Raji (cell line): ENCODE measurements at regions not wholly inside any gene's neighbourhood (a gene's known extent, or its start where the extent isn't known, plus 50 kb on each side); places are given as distances from the start of the nearest gene placed in this dataset.
A peak's percentile ranks its signal among the peaks of the same experiment; 100 is the strongest.

Source experiments
- POLR2A ChIP-seq: IDR thresholded peaks from 2 replicates; pipeline ENCODE4 v1.6.1; 2011; ENCODE audit warnings: low read depth, low read length, control low read depth; ENCODE audit not compliant: insufficient read depth

GRCh38 chr20:17849901-17850683 lies 118.5 kb downstream of the SNX5 start:
- no peak for TF ChIP-seq POLR2A

- no peak for TF ChIP-seq POLR2A
Measured at GRCh38 chr20:17849138-17849900, 119.3 kb downstream of the SNX5 start.

GRCh38 chr20:17848249-17849048 lies 120.1 kb downstream of the SNX5 start:
- TF ChIP-seq POLR2A: no peak

GRCh38 chr20:17845701-17846475 lies 122.7 kb downstream of the SNX5 start:
- no peak for TF ChIP-seq POLR2A

GRCh38 chr20:17844549-17845298 lies 123.9 kb downstream of the SNX5 start:
- no peak for TF ChIP-seq POLR2A

GRCh38 chr20:17844133-17844429 lies 124.5 kb downstream of the SNX5 start:
- no peak for TF ChIP-seq POLR2A

GRCh38 chr20:17843246-17844132 lies 125.1 kb downstream of the SNX5 start:
- TF ChIP-seq POLR2A: 0 out of 2 replicates have a peak, but pooled peaks have one; percentile 16

GRCh38 chr20:17841751-17842215 lies 126.8 kb downstream of the SNX5 start:
- no peak for TF ChIP-seq POLR2A

- no peak for TF ChIP-seq POLR2A
Measured at GRCh38 chr20:17840423-17840822, 128.2 kb downstream of the SNX5 start.

GRCh38 chr20:17838921-17839320 lies 129.7 kb downstream of the SNX5 start:
- TF ChIP-seq POLR2A: no peak

- TF ChIP-seq POLR2A: no peak
Measured at GRCh38 chr20:17837179-17837578, 131.4 kb downstream of the SNX5 start.

GRCh38 chr20:17836303-17836861 lies 132.2 kb downstream of the SNX5 start:
- no peak for TF ChIP-seq POLR2A

GRCh38 chr20:17835934-17836300 lies 132.7 kb downstream of the SNX5 start:
- TF ChIP-seq POLR2A: no peak

GRCh38 chr20:17835240-17835933 lies 133.2 kb downstream of the SNX5 start:
- TF ChIP-seq POLR2A: no peak
